ENCODE measurements at regions not wholly inside any gene's neighbourhood (a gene's known extent, or its start where the extent isn't known, plus 50 kb on each side); places are given as distances from the start of the nearest gene placed in this dataset.
A peak's percentile ranks its signal among the peaks of the same experiment; 100 is the strongest.

DNA sequence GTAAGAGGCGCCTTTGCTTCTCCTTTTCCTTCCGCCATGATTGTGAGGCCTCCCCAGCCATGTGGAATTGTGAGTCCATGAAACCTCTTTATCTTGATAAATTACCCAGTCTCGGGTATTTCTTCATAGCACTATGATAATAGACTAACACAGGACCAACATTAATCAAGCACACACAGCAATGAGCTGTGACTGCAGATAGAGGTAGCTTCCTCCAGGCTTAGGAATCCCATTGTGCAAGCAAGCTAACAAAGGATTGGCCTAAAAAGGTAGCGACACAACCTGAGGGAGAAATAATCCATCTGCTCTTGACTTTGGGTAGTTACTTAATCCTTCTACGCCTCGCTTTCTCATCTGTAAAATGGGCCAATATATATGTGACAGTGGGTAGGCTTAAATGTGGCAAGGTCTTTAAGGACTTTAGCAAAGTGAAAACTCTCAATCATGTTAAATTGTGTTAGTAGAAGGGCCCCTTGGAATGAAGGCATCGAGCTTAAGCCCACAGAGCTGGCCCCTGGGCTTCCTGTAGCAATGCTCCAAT, 393.6 kb downstream of the SOX9 start:
- no peak overlapping the region for H3K4me3 ChIP-seq
- ATAC-seq (no peak), DNase-seq (no peak)
- H3K9me3 ChIP-seq = no peaks in the 10 kb centered on the region
- no peak overlapping the region for H3K27ac ChIP-seq
- WGBS, 4 donors = 87 to 90% (median 88%) methylated on average over 7 of the region's 7 CpGs
- TF ChIP-seq CTCF (IDR thresholded peaks at IDR 0.05) (no peak), POLR2A (IDR thresholded peaks at IDR 0.05) (no peak)
- H3K4me1 ChIP-seq = peaks cover 0 to 27% (median 8%) of the 10 kb centered on the region in 12 donors
- intact Hi-C loops (cut with DNase I) = loop anchor here in 3 of 10 donors (10.0 kb wide), 2 partner anchors 390 to 400 kb away; partner anchors contain the start of gene SOX9 (in 1 of the 3)
- no peaks in the 10 kb centered on the region for H3K36me3 ChIP-seq
- peaks cover 0 to 10% (median 0%) of the 10 kb centered on the region in 9 donors for H3K27me3 ChIP-seq

GRCh38 chr17:72514891-72515290, 394.1 kb downstream of the SOX9 start:
- no peaks in the 10 kb centered on the region for H3K9me3 ChIP-seq
- peak in 3 of 4 donors; percentile 38 to 77 (median 53) for ATAC-seq
- H3K27ac ChIP-seq = peak overlapping the region in 5 of 12 donors; percentile 8 to 63 (median 57)
- H3K36me3 ChIP-seq = no peaks in the 10 kb centered on the region
- peaks cover 0 to 27% (median 8%) of the 10 kb centered on the region in 12 donors for H3K4me1 ChIP-seq
- H3K27me3 ChIP-seq = peaks cover 0 to 12% (median 0%) of the 10 kb centered on the region in 9 donors
- no peak for TF ChIP-seq POLR2A (IDR thresholded peaks at IDR 0.05)
- no peak for TF ChIP-seq CTCF (IDR thresholded peaks at IDR 0.05)
- 47 to 65% (median 54%) methylated on average over 6 of the region's 6 CpGs for WGBS, 4 donors
- H3K4me3 ChIP-seq = no peak overlapping the region
- peak; percentile 35 to 70 (median 67) for DNase-seq
- intact Hi-C loops (cut with DNase I) = loop anchor here in 4 of 10 donors (5.0 to 10.0 kb wide), 3 partner anchors 390 to 400 kb away; partner anchors contain the start of gene SOX9 (in 2 of the 4)

GRCh38 chr17:72515291-72516065, 394.7 kb downstream of the SOX9 start:
- intact Hi-C loops (cut with DNase I) = loop anchor here in 4 of 10 donors (5.0 to 10.0 kb wide), 3 partner anchors 391 to 401 kb away; partner anchors contain the start of gene SOX9 (in 2 of the 4)
- TF ChIP-seq CTCF (IDR thresholded peaks at IDR 0.05) (no peak), POLR2A (IDR thresholded peaks at IDR 0.05) (no peak)
- Histone ChIP-seq H3K4me1 (peaks cover 0 to 27% (median 8%) of the 10 kb centered on the region in 12 donors), H3K36me3 (no peaks in the 10 kb centered on the region), H3K9me3 (no peaks in the 10 kb centered on the region), H3K27me3 (peaks cover 0 to 12% (median 0%) of the 10 kb centered on the region in 9 donors), H3K4me3 (no peak overlapping the region), H3K27ac (peak overlapping the region in 5 of 12 donors; percentile 8 to 63 (median 57))
- ATAC-seq (peak in 3 of 4 donors; percentile 38 to 56 (median 48)), DNase-seq (no peak)
- WGBS, 4 donors = 56 to 74% (median 63%) methylated on average over 13 of the region's 13 CpGs

Data from heart left ventricle (tissue), 16 donors.